IgD-negative memory B cell (primary cell): ENCODE measurements at regions not wholly inside any gene's neighbourhood (a gene's known extent, or its start where the extent isn't known, plus 50 kb on each side); places are given as distances from the start of the nearest gene placed in this dataset.
"Not testable (repeated sequence)": the region's sequence is repeated elsewhere in the genome, so short reads cannot be mapped to it uniquely, and the experiment has no call there.

Experiments
- H3K27ac Mint-ChIP-seq, 3 donors: one replicate each; pipeline ENCODE4 v1.8.0; 2020 to 2022; ENCODE audit warnings: mild to moderate bottlenecking in 3 of 3, mixed read lengths in 3 of 3, moderate library complexity in 1 of 3
- H3K27me3 Mint-ChIP-seq: one replicate; pipeline ENCODE4 v1.8.0; 2021; ENCODE audit warnings: mixed read lengths
- H3K36me3 Mint-ChIP-seq: one replicate; pipeline ENCODE4 v1.8.0; 2020; ENCODE audit warnings: mild to moderate bottlenecking, mixed read lengths
- H3K4me1 Mint-ChIP-seq, 3 donors: one replicate each; pipeline ENCODE4 v1.8.0; 2020 to 2022; ENCODE audit warnings: mixed read lengths in 3 of 3, mild to moderate bottlenecking in 1 of 3
- H3K4me3 Mint-ChIP-seq, 4 donors: one replicate each; pipeline ENCODE4 v1.8.0; 2020 to 2022; ENCODE audit warnings: mild to moderate bottlenecking in 4 of 4, mixed read lengths in 4 of 4, moderate library complexity in 3 of 4
- H3K9me3 Mint-ChIP-seq, 3 donors: one replicate each; pipeline ENCODE4 v1.8.0; 2020 to 2021; ENCODE audit warnings: mixed read lengths in 3 of 3, mild to moderate bottlenecking in 1 of 3

DNA sequence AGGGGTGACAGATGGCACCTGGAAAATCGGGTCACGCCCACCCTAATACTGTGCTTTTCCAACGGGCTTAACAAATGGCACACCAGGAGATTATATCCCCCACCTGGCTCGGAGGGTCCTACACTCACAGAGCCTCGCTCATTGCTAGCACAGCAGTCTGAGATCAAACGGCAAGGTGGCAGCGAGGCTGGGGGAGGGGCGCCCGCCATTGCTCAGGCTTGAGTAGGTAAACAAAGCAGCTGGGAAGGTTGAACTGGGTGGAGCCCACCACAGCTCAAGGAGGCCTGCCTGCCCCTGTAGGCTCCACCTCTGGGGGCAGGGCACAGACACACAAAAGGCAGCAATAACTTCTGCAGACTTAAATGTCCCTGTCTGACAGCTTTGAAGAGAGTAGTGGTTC lies 346.8 kb downstream of the EIPR1 start:
- H3K4me1 Mint-ChIP-seq, H3K27me3 Mint-ChIP-seq, H3K27ac Mint-ChIP-seq, H3K4me3 Mint-ChIP-seq, H3K9me3 Mint-ChIP-seq, H3K36me3 Mint-ChIP-seq: not testable (repeated sequence)

DNA sequence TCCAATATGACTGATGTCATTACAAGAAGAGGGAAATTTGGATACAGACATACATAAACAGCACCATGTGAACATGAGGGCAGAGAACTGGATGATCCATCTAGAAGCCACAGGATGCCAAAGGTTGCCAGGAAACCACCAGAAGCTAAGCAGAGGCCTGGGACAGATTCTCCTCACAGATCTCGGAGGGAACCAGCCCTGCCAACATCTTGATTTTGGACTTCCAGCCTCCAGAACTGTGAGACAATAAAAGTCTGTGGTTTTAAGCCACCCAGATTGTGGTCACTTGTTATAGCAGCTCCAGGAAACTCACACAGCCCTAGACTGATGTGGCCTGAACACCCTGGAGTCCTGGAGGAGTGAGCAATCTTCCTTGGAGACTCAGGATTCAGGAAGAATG lies 351.6 kb downstream of the EIPR1 start:
- H3K36me3 Mint-ChIP-seq = no peaks in the 10 kb centered on the region
- H3K9me3 Mint-ChIP-seq = peaks cover 0 to 3% (median 2%) of the 10 kb centered on the region in 3 donors
- no peaks in the 10 kb centered on the region for H3K4me1 Mint-ChIP-seq
- peaks cover 3% of the 10 kb centered on the region for H3K27me3 Mint-ChIP-seq
- H3K27ac Mint-ChIP-seq = no peak overlapping the region
- H3K4me3 Mint-ChIP-seq = no peak overlapping the region

DNA sequence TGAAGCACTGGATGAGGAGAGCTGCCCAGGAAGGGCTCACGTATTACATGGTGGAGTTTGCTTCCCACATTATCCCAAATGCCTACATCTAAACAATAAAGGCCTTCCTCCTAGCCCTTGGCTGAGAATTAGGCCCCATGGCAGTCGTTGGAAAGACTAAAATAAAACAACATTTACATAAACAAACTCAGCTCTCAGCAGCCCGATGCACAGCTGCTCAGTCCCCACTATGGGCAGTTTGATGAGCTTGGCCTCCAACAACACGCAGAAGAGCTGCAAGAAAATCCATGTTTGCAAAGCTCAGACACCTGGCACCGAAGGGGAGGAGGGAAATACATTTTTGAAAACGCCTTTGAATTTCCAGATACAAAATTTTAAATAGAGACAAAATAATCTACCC lies 352.4 kb downstream of the EIPR1 start:
- Mint-ChIP-seq H3K27ac (no peak overlapping the region), H3K36me3 (no peaks in the 10 kb centered on the region), H3K4me3 (no peak overlapping the region), H3K27me3 (peaks cover 3% of the 10 kb centered on the region), H3K9me3 (peaks cover 0 to 3% (median 2%) of the 10 kb centered on the region in 3 donors), H3K4me1 (no peaks in the 10 kb centered on the region)

DNA sequence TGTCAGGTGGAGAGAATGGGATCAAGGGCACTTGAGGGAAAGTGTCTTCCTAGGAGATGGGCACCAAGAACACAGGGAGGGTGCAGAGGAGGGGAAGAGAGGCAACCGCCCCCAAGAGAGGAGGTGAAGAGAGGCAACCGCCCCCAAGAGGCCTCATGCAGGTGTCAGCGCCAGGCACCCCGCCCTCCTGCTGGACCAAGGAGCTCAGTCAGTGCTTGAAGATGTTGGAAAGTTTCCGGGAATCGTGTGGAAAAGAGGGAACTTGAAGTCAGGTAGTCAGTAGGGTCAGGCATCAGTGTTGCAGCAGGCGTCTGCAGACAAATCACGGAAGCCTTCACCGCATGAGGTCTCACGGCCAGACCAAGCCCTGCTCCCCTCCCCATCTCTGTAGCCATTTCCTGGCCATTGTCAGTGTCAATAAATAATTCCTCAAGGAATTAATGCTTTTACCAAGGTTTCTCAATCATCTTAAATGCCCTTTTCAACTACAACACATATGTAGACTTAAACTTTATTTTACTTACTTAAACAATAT lies 353.1 kb downstream of the EIPR1 start:
- H3K9me3 Mint-ChIP-seq = peaks cover 0 to under 1% (median 0%) of the 10 kb centered on the region in 3 donors
- peaks cover 3% of the 10 kb centered on the region for H3K27me3 Mint-ChIP-seq
- H3K4me3 Mint-ChIP-seq = no peak overlapping the region
- H3K27ac Mint-ChIP-seq = no peak overlapping the region
- H3K36me3 Mint-ChIP-seq = no peaks in the 10 kb centered on the region
- H3K4me1 Mint-ChIP-seq = no peaks in the 10 kb centered on the region

DNA sequence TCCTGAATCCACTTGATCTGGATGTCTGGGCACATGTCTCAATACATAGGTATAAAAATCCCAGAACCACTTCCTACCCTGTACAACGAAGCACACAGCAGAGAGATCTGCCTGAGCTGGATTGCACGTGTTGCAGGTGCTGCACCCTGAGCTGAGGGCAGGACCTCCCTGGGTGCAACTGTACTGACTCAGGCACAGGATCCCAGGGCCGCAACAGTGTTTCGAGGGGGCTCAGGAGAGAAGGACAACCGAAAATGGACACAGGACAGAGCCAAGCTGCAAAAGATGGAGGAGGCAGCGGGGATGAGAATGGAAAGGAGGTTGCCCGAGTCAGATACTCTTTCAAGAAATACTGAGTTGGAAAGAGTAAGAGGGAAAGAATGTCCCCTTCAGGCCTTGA lies 354.1 kb downstream of the EIPR1 start:
- Mint-ChIP-seq H3K36me3 (no peaks in the 10 kb centered on the region), H3K4me3 (no peak overlapping the region), H3K4me1 (no peaks in the 10 kb centered on the region), H3K27ac (no peak overlapping the region), H3K27me3 (peaks cover 5% of the 10 kb centered on the region), H3K9me3 (peaks cover 0 to 2% (median 2%) of the 10 kb centered on the region in 3 donors)

DNA sequence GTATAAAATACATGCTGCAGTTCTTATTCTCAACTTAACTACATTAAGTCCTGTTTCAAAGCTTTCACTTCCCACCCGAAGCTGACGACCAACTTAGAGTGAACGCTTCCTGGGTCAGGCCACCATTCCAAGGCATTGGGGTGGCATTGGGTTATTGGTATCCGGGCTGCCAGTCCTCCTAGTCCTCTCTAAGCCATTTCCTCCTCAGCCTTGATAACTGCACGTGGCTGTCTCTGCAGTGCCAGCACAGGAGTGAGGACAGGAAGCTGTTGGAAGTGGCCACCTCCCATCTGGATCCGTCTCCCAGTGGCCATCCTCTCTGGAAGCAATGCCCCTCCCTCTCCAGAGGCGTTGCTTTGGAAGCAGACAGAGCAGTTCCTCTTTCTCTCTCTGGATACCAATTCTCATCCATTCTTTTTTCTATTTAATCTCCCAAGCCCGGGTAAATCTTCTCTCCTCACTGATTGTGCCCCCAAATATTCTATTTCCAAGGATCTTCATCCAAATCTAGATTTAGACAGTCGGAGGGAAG lies 354.7 kb downstream of the EIPR1 start:
- no peak overlapping the region for H3K27ac Mint-ChIP-seq
- H3K9me3 Mint-ChIP-seq = peaks cover 0 to 2% (median 2%) of the 10 kb centered on the region in 3 donors
- no peak overlapping the region for H3K4me3 Mint-ChIP-seq
- peaks cover 5% of the 10 kb centered on the region for H3K27me3 Mint-ChIP-seq
- no peaks in the 10 kb centered on the region for H3K36me3 Mint-ChIP-seq
- no peaks in the 10 kb centered on the region for H3K4me1 Mint-ChIP-seq

DNA sequence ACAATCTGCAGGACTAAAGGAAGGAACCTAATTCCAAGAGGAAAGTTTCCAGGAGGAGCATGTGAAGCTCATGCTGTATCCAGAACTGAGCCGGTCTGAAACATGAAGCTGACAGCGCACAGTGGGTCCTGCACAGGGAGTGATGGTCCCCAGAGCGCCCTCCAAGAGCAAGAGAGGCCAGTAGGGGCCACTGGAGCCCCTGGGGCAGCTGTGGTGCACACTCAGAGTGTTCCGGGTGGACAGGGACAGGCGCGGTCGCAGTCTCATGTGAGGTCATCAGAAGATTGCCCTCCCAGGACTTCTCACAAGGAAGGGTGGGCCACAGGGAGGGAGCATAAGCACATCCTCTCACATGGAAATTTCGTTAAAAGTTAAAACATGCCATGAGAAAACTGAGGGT lies 355.9 kb downstream of the EIPR1 start:
- Mint-ChIP-seq H3K9me3 (peaks cover 0 to 4% (median 2%) of the 10 kb centered on the region in 3 donors), H3K27ac (no peak overlapping the region), H3K27me3 (peaks cover 5% of the 10 kb centered on the region), H3K4me3 (no peak overlapping the region), H3K4me1 (no peaks in the 10 kb centered on the region), H3K36me3 (no peaks in the 10 kb centered on the region)

DNA sequence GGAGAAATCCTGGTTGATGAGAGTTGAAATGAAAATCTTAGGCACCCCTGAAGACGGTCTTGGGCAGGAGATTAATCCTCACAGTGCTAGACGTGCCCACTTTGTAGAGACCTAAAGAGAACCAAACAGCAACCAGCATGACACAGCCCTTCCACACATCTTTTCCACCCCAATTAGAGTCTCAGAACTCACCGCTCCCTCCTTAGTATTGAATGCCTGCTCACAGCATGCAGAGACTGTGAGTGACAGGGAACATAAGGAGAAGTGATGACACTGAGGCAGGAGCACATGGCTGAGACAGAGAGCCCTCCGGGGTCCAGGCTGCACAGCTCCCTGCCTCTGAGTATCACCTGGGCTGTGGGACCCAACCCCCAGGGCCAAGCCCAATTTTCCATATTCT lies 367.6 kb downstream of the EIPR1 start:
- Mint-ChIP-seq H3K4me3 (no peak overlapping the region), H3K4me1 (no peaks in the 10 kb centered on the region), H3K36me3 (no peaks in the 10 kb centered on the region), H3K27me3 (peaks cover 2% of the 10 kb centered on the region), H3K9me3 (peaks cover 7 to 15% (median 9%) of the 10 kb centered on the region in 3 donors), H3K27ac (no peak overlapping the region)

DNA sequence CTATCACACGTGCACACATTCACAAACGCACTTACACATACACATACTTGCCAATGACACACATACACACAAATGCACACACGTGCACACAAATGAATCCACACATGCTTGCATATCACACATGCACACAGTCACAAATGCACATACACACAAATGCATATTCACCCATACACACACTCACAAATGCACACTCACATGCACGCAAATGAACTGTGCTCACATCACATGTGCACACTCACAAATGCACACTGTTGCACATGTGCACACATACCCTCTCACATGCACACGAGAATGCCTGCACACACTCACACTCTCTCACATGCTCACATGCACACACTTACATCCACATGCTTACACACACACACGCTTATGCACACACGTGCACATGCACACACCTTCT lies 368.1 kb downstream of the EIPR1 start:
- Mint-ChIP-seq H3K9me3 (peaks cover 7 to 15% (median 9%) of the 10 kb centered on the region in 3 donors), H3K36me3 (no peaks in the 10 kb centered on the region), H3K27me3 (peaks cover 2% of the 10 kb centered on the region), H3K4me3 (no peak overlapping the region), H3K4me1 (no peaks in the 10 kb centered on the region), H3K27ac (no peak overlapping the region)

DNA sequence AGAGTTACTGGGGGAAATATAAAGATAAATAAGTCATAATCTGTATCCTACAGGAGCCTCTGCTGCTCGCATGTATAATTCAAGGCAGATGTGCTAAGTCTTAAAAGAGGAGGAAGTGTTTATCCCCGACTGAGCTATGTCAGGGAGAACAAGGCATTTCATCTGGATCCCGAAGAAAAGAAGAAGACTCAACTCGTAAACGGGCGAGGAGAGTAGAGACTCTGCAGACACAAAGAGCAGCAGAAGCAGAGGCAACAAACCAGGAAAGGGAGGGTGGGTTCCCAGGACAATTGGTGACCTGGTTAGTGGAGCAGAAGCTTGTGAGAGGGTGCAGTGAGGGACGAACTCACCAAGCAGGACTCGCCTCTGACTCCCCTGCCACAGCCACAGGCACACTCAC lies 368.6 kb downstream of the EIPR1 start:
- no peaks in the 10 kb centered on the region for H3K36me3 Mint-ChIP-seq
- H3K4me1 Mint-ChIP-seq = no peaks in the 10 kb centered on the region

DNA sequence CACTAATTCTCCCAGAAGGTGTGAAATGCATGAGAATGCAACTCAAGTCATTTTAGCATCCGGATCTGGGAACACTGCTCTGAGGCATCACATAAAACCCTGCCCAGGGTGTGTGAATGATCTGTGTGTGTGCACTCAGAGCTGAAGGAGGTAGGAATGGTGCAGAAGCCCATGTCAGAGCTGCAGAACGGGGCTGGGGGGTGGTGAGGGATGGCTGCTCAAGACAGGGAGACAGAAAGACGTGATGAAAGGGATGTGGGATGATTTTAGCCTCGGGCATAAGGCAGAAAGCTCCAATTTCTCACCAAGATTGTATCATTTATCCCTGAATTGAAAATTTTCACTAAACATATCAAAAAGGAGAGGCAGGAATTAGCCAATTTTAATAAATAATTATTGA lies 369.1 kb downstream of the EIPR1 start:
- Mint-ChIP-seq H3K27me3 (peaks cover 2% of the 10 kb centered on the region), H3K9me3 (peaks cover 7 to 9% (median 9%) of the 10 kb centered on the region in 3 donors), H3K4me3 (no peak overlapping the region), H3K27ac (no peak overlapping the region), H3K4me1 (no peaks in the 10 kb centered on the region), H3K36me3 (no peaks in the 10 kb centered on the region)

More for the DNA sequence above, 368.6 kb downstream of the EIPR1 start:
- Mint-ChIP-seq H3K9me3 (peaks cover 9 to 13% (median 9%) of the 10 kb centered on the region in 3 donors), H3K27ac (no peak overlapping the region), H3K4me3 (no peak overlapping the region), H3K27me3 (peaks cover 2% of the 10 kb centered on the region)

DNA sequence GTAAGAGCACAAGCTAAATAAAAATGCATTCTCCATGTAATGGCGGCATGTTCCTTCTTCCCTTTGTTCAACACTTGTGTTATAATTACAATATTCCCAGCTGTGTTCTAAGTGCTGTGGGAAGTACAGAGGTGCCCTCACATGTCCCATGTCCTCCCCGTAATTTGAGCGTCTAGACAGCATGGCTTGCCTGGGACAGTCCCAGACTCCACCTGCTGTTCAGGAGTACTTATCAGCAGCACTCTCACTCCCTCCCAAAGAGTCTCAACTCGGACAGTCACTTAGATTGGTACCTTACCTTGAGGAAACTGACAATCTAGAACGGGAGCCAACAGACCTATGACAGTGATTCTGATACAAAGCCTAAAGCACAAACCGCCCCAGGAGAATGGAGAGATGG lies 370.5 kb downstream of the EIPR1 start:
- H3K36me3 Mint-ChIP-seq = no peaks in the 10 kb centered on the region
- no peaks in the 10 kb centered on the region for H3K4me1 Mint-ChIP-seq
- peaks cover 0 to 4% (median 4%) of the 10 kb centered on the region in 3 donors for H3K9me3 Mint-ChIP-seq
- no peak overlapping the region for H3K27ac Mint-ChIP-seq
- peaks cover 2% of the 10 kb centered on the region for H3K27me3 Mint-ChIP-seq
- no peak overlapping the region for H3K4me3 Mint-ChIP-seq

DNA sequence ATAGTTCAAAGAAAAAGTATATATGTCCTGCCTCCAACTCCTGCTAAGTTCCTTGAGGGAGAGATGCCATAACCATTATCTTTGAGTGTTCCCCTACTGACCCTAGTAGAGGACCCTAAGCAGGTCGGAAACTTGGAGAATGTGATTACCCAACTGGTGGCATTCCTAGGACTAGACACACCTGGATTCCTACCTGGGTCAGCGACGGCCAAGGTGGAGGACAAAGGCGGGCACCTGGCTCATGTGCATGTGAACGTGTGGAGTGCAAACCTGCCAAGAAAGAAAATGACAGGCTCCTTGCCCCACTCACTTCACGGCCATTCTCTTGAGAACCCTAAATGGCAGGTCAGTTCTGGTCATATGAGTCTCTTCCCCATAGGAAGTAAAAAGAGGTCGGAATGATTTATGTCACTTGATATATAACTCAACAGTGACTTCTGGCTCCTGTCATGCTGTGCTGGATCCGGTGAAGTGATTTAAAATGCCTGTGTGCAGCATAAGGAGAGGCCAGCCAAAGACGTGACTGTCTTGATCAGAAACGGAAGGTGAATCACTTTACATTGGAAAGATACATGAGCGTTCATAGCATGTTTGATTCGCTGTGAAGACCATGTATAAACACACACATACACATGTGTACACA lies 371.6 kb downstream of the EIPR1 start:
- no peak overlapping the region for H3K4me3 Mint-ChIP-seq
- peaks cover 0 to 4% (median 2%) of the 10 kb centered on the region in 3 donors for H3K9me3 Mint-ChIP-seq
- H3K27ac Mint-ChIP-seq = no peak overlapping the region
- peaks cover 0 to 4% (median 0%) of the 10 kb centered on the region in 3 donors for H3K4me1 Mint-ChIP-seq
- peaks cover 2% of the 10 kb centered on the region for H3K27me3 Mint-ChIP-seq
- H3K36me3 Mint-ChIP-seq = no peaks in the 10 kb centered on the region

DNA sequence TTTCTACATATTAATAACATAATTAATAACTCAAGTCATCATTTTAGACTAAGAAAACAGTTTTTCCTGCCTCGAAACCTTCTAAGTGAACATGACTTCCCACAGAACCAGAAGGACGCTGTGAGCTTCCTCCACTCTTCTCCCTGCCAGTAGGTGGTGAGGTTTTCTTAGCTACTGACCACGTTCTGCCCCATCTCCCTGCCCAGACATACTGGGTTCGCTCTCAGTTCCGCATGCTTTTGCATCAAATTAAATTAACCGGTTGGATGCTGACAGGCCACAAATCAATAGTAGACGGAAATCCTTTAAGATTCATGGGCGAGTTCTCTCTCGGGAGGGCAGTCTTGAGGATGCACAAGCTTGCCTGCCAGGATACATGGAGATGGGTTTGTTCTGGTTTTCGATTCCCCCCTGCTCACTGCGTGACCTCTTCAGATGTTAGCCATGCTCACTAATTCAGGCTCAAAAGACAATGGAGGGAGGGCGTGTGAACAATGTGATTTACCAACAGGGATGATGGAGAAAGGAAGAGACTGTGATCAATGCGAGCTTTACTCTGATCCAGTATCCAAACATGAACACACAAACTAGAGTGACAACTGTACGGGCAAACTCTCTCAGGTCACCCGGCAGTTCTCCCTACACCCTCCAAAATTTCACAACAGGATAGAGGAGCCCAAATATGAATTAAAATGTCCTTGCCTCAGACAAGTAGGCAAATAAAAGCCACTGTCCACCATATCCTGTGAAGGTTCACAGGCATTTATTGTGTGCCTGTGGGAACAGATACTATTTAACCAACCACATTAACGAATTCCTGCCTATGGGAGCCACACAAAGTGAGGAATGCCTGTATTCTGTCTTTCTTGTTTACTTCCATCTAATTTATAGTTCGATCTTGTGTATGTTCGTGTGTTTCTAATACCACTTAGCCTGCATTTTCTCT lies 375.7 kb downstream of the EIPR1 start:
- H3K27me3 Mint-ChIP-seq = no peaks in the 10 kb centered on the region
- H3K27ac Mint-ChIP-seq = no peak overlapping the region
- no peak overlapping the region for H3K4me3 Mint-ChIP-seq
- H3K4me1 Mint-ChIP-seq = peaks cover 0 to 5% (median 0%) of the 10 kb centered on the region in 3 donors
- no peaks in the 10 kb centered on the region for H3K36me3 Mint-ChIP-seq
- H3K9me3 Mint-ChIP-seq = peaks cover 0 to 4% (median 2%) of the 10 kb centered on the region in 3 donors

DNA sequence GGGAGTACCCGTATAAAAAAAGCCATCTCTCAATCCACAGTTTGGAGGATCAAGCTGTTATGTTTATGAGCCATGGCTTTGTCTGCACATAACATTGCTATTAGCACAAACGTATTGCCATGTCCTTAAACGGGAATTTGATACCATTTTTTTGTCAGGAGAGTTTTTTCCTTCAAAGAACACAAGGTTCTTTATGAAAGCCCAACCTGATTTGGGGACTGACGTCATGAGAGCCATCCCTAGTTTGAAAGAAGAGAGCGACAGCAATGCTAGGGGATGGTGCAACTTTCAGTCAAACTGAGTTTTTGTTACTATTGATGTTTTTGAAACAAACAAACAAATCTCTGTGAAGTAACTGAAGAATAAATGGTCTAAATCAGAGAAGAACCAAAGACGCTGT lies 376.6 kb downstream of the EIPR1 start:
- H3K9me3 Mint-ChIP-seq = peaks cover 0 to 4% (median 2%) of the 10 kb centered on the region in 3 donors
- H3K4me1 Mint-ChIP-seq = peaks cover 0 to 6% (median 0%) of the 10 kb centered on the region in 3 donors
- H3K4me3 Mint-ChIP-seq = no peak overlapping the region
- no peaks in the 10 kb centered on the region for H3K27me3 Mint-ChIP-seq
- no peak overlapping the region for H3K27ac Mint-ChIP-seq
- H3K36me3 Mint-ChIP-seq = no peaks in the 10 kb centered on the region
